ENCODE measurements at regions not wholly inside any gene's neighbourhood (a gene's known extent, or its start where the extent isn't known, plus 50 kb on each side); places are given as distances from the start of the nearest gene placed in this dataset.

- H3K27me3 ChIP-seq, result no peaks in the 10 kb centered on the region
- H3K36me3 ChIP-seq, result no peaks in the 10 kb centered on the region
- H3K4me3 ChIP-seq, result no peak overlapping the region
- H3K4me1 ChIP-seq, result no peaks in the 10 kb centered on the region
- TF ChIP-seq POLR2AphosphoS5 (IDR thresholded peaks at IDR 0.05) (no peak), POLR2A (IDR thresholded peaks at IDR 0.05) (no peak), CTCF (IDR thresholded peaks at IDR 0.05) (no peak), EP300 (IDR thresholded peaks at IDR 0.05) (no peak)
- no peak overlapping the region for H3K27ac ChIP-seq
- H3K9me3 ChIP-seq, result no peaks in the 10 kb centered on the region
- 43% methylated on average over 1 of the region's 1 CpG; no CpG with 5 or more reads in 1 of the 2 donors for WGBS, 2 donors (ENCODE audit: low coverage in 1 of 2)
- ATAC-seq, result no peak
These were observed 554.4 kb downstream of the INHBA start for GRCh38 chr7:41148521-41148951.

- no peak for ATAC-seq
- Histone ChIP-seq H3K27me3 (no peaks in the 10 kb centered on the region), H3K4me1 (no peaks in the 10 kb centered on the region), H3K36me3 (no peaks in the 10 kb centered on the region), H3K27ac (no peak overlapping the region), H3K4me3 (no peak overlapping the region), H3K9me3 (no peaks in the 10 kb centered on the region)
- 44 to 62% methylated on average over 3 of the region's 3 CpGs for WGBS, 2 donors (ENCODE audit: low coverage in 1 of 2)
- TF ChIP-seq EP300 (IDR thresholded peaks at IDR 0.05) (no peak), POLR2A (IDR thresholded peaks at IDR 0.05) (no peak), CTCF (IDR thresholded peaks at IDR 0.05) (no peak)
These were observed 555.0 kb downstream of the INHBA start for GRCh38 chr7:41147606-41148485.

GRCh38 chr7:41146429-41146828, 556.5 kb downstream of the INHBA start:
- Histone ChIP-seq H3K27ac (no peak overlapping the region), H3K9me3 (no peaks in the 10 kb centered on the region), H3K4me3 (no peak overlapping the region), H3K4me1 (no peaks in the 10 kb centered on the region), H3K36me3 (no peaks in the 10 kb centered on the region), H3K27me3 (no peaks in the 10 kb centered on the region)
- TF ChIP-seq POLR2A (IDR thresholded peaks at IDR 0.05) (no peak), EP300 (IDR thresholded peaks at IDR 0.05) (no peak), POLR2AphosphoS5 (IDR thresholded peaks at IDR 0.05) (no peak), CTCF (IDR thresholded peaks at IDR 0.05) (no peak)
- ATAC-seq, result no peak
- WGBS, 2 donors (ENCODE audit: low coverage in 1 of 2), result 90 to 94% methylated on average over 3 of the region's 3 CpGs

- no peak overlapping the region for H3K27ac ChIP-seq
- H3K27me3 ChIP-seq, result no peaks in the 10 kb centered on the region
- WGBS, 2 donors (ENCODE audit: low coverage in 1 of 2), result 45 to 77% methylated on average over 3 of the region's 3 CpGs
- H3K4me3 ChIP-seq, result no peak overlapping the region
- no peak for TF ChIP-seq CTCF (IDR thresholded peaks at IDR 0.05)
- no peak for TF ChIP-seq EP300 (IDR thresholded peaks at IDR 0.05)
- no peak for TF ChIP-seq POLR2AphosphoS5 (IDR thresholded peaks at IDR 0.05)
- TF ChIP-seq POLR2A (IDR thresholded peaks at IDR 0.05), result no peak
- no peaks in the 10 kb centered on the region for H3K9me3 ChIP-seq
- no peaks in the 10 kb centered on the region for H3K4me1 ChIP-seq
- no peak for ATAC-seq
- H3K36me3 ChIP-seq, result no peaks in the 10 kb centered on the region
These were observed 557.2 kb downstream of the INHBA start for GRCh38 chr7:41145656-41146055.

- Histone ChIP-seq H3K4me3 (no peak overlapping the region), H3K4me1 (no peaks in the 10 kb centered on the region), H3K27ac (no peak overlapping the region), H3K9me3 (no peaks in the 10 kb centered on the region), H3K27me3 (no peaks in the 10 kb centered on the region), H3K36me3 (no peaks in the 10 kb centered on the region)
- ATAC-seq, result no peak
- TF ChIP-seq CTCF (IDR thresholded peaks at IDR 0.05) (no peak), POLR2AphosphoS5 (IDR thresholded peaks at IDR 0.05) (no peak), POLR2A (IDR thresholded peaks at IDR 0.05) (no peak), EP300 (IDR thresholded peaks at IDR 0.05) (no peak)
These were observed 559.9 kb downstream of the INHBA start for GRCh38 chr7:41142904-41143473.
